ENCODE measurements at regions not wholly inside any gene's neighbourhood (a gene's known extent, or its start where the extent isn't known, plus 50 kb on each side); places are given as distances from the start of the nearest gene placed in this dataset.

DNA sequence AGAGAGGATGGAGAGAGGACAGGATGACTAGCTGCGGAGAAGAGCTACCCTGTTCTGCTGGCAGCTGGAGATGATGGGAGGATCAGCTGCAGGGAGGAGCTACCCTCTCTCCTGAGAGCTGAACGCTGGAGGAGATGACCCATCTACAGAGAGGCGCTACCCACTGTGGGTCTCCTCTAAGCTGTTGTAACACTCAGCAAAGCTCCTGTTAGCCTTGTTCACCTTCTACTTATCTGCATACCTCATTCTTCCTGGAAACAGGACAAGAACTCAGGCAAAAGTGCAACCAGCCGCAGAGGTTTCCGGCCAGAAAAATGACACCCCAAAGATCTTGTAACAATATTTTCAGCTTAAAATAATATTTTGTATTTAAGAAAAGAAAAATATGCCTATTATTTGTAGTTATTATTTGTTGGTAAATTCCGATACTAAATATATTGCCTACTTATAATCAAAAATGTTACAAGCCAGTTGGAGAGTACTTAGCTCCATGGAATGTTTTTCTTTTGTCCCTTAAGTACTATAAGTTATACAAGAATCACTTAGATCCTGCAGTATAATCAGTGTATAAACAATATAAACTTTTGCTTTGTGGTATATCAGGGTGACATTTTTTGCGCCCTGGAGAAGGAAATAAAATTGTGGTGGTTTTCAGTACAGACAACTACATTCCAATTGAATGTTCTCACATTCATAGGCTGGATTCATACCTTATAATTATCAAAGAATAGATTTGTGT lies 1188.0 kb upstream of the CADM2 start:
- Histone ChIP-seq H3K9me3 (ENCODE audit: control insufficient read depth, insufficient read depth, low read depth, low read length) (no peaks in the 10 kb centered on the region), H3K27ac (ENCODE audit: extremely low read depth, low read depth, low read length) (no peak overlapping the region), H3K4me1 (ENCODE audit: control insufficient read depth, insufficient read depth, low read length) (no peaks in the 10 kb centered on the region), H3K4me3 (ENCODE audit: low read depth, low read length) (no peak overlapping the region), H3K36me3 (ENCODE audit: control insufficient read depth in 2 of 2, insufficient read depth in 1 of 2, low read length in 2 of 2) (no peaks in the 10 kb centered on the region)
- TF ChIP-seq ZNF701 (tag by site-specific recombination; IDR thresholded peaks at IDR 0.05) (no peak), ZNF274 (IDR thresholded peaks at IDR 0.05; ENCODE audit: low read length) (no peak), ZNF274 (tag by site-specific recombination; IDR thresholded peaks at IDR 0.05; ENCODE audit: borderline replicate concordance) (no peak), KLF7 (tag by site-specific recombination; IDR thresholded peaks at IDR 0.05; ENCODE audit: borderline replicate concordance) (no peak), KLF1 (tag by site-specific recombination; IDR thresholded peaks at IDR 0.05) (no peak), ZSCAN23 (tag by site-specific recombination; IDR thresholded peaks at IDR 0.05) (no peak), ZNF660 (tag by site-specific recombination; IDR thresholded peaks at IDR 0.05) (no peak), ZNF248 (tag by site-specific recombination; IDR thresholded peaks at IDR 0.05) (no peak), KLF9 (tag by site-specific recombination; IDR thresholded peaks at IDR 0.05; ENCODE audit: low read depth) (no peak), ZNF350 (tag by site-specific recombination; IDR thresholded peaks at IDR 0.05) (no peak), ZNF394 (tag by site-specific recombination; IDR thresholded peaks at IDR 0.05; ENCODE audit: borderline replicate concordance) (no peak), ZNF571 (tag by site-specific recombination; IDR thresholded peaks at IDR 0.05) (no peak), ZFP41 (tag by site-specific recombination; IDR thresholded peaks at IDR 0.05; ENCODE audit: borderline replicate concordance) (no peak), ZNF621 (tag by site-specific recombination; IDR thresholded peaks at IDR 0.05) (no peak), ZNF2 (tag by site-specific recombination; IDR thresholded peaks at IDR 0.05) (no peak), TRIM28 (IDR thresholded peaks at IDR 0.05; ENCODE audit: borderline replicate concordance, low read length) (no peak), ZNF529 (tag by site-specific recombination; IDR thresholded peaks at IDR 0.05; ENCODE audit: insufficient replicate concordance) (no peak), ZNF223 (tag by site-specific recombination; IDR thresholded peaks at IDR 0.05) (no peak)
- TF ChIP-seq, protein P1, sequence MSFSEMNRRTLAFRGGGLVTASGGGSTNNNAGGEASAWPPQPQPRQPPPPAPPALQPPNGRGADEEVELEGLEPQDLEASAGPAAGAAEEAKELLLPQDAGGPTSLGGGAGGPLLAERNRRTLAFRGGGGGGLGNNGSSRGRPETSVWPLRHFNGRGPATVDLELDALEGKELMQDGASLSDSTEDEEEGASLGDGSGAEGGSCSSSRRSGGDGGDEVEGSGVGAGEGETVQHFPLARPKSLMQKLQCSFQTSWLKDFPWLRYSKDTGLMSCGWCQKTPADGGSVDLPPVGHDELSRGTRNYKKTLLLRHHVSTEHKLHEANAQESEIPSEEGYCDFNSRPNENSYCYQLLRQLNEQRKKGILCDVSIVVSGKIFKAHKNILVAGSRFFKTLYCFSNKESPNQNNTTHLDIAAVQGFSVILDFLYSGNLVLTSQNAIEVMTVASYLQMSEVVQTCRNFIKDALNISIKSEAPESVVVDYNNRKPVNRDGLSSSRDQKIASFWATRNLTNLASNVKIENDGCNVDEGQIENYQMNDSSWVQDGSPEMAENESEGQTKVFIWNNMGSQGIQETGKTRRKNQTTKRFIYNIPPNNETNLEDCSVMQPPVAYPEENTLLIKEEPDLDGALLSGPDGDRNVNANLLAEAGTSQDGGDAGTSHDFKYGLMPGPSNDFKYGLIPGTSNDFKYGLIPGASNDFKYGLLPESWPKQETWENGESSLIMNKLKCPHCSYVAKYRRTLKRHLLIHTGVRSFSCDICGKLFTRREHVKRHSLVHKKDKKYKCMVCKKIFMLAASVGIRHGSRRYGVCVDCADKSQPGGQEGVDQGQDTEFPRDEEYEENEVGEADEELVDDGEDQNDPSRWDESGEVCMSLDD (tag by site-specific recombination; IDR thresholded peaks at IDR 0.05) = no peak
- TF ChIP-seq, protein P2, sequence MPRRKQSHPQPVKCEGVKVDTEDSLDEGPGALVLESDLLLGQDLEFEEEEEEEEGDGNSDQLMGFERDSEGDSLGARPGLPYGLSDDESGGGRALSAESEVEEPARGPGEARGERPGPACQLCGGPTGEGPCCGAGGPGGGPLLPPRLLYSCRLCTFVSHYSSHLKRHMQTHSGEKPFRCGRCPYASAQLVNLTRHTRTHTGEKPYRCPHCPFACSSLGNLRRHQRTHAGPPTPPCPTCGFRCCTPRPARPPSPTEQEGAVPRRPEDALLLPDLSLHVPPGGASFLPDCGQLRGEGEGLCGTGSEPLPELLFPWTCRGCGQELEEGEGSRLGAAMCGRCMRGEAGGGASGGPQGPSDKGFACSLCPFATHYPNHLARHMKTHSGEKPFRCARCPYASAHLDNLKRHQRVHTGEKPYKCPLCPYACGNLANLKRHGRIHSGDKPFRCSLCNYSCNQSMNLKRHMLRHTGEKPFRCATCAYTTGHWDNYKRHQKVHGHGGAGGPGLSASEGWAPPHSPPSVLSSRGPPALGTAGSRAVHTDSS (tag by site-specific recombination; IDR thresholded peaks at IDR 0.05) = no peak
- ChIA-PET CTCF (no interaction called here), POLR2A (no interaction called here)

DNA sequence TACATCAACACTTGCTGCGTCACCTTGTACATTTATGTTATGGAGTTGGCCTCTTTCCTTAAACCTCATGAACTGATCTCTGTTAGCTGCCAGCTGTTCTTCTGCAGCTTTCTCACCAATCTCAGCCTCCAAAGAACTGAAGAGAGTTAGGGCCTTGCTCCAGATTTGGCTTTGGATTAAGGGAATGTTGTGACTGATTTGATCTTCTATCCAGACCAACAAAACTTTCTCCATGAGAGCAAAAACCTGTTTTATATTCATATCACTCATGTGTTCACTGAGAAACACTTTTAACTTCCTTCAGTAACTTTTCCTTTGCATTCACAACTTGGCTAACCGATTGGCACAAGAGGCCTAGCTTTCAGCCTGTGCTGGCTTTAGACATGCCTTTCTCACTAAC lies 1156.0 kb upstream of the CADM2 start:
- Histone ChIP-seq H3K9me3 (ENCODE audit: control insufficient read depth, insufficient read depth, low read depth, low read length) (no peaks in the 10 kb centered on the region), H3K4me3 (ENCODE audit: low read depth, low read length) (no peak overlapping the region), H3K27ac (ENCODE audit: extremely low read depth, low read depth, low read length) (no peak overlapping the region), H3K4me1 (ENCODE audit: control insufficient read depth, insufficient read depth, low read length) (no peaks in the 10 kb centered on the region), H3K36me3 (ENCODE audit: control insufficient read depth in 2 of 2, insufficient read depth in 1 of 2, low read length in 2 of 2) (no peaks in the 10 kb centered on the region)
- ChIA-PET CTCF (no interaction called here), POLR2A (no interaction called here)
- TF ChIP-seq ZNF19 (tag by site-specific recombination; IDR thresholded peaks at IDR 0.05; ENCODE audit: low read depth) (no peak), ZNF274 (IDR thresholded peaks at IDR 0.05; ENCODE audit: low read length) (no peak), ZNF274 (tag by site-specific recombination; IDR thresholded peaks at IDR 0.05; ENCODE audit: borderline replicate concordance) (no peak), ZNF140 (tag by site-specific recombination; IDR thresholded peaks at IDR 0.05) (no peak), ZNF214 (tag by site-specific recombination; IDR thresholded peaks at IDR 0.05; ENCODE audit: borderline replicate concordance) (no peak), ZNF518A (tag by site-specific recombination; conservative IDR thresholded peaks at IDR 0.05; ENCODE audit: low read depth) (no peak), SETDB1 (IDR thresholded peaks at IDR 0.05; ENCODE audit: insufficient read length, low read length) (no peak), ZBTB20 (tag by site-specific recombination; IDR thresholded peaks at IDR 0.05) (no peak), HOXD13 (CRISPR knock-in tag; IDR thresholded peaks at IDR 0.05; ENCODE audit: borderline replicate concordance) (no peak)

Measured in HEK293 (cell line).